Nephron progenitor cell (in vitro differentiated cells): ENCODE measurements at regions not wholly inside any gene's neighbourhood (a gene's known extent, or its start where the extent isn't known, plus 50 kb on each side); places are given as distances from the start of the nearest gene placed in this dataset.
"Not testable (repeated sequence)": the region's sequence is repeated elsewhere in the genome, so short reads cannot be mapped to it uniquely, and the experiment has no call there.

ENCODE experiments used
- DNase-seq: peaks from one replicate; pipeline ENCODE4 v3.0.0; 2021
- H3K27ac Mint-ChIP-seq: 2 replicates; pipeline ENCODE4 v1.8.0; 2021; ENCODE audit warnings: mild to moderate bottlenecking, moderate library complexity, mixed read lengths
- H3K27me3 Mint-ChIP-seq: 2 replicates; pipeline ENCODE4 v1.8.0; 2021; ENCODE audit warnings: mild to moderate bottlenecking, low read depth, mixed read lengths; ENCODE audit not compliant: poor library complexity
- H3K36me3 Mint-ChIP-seq: 2 replicates; pipeline ENCODE4 v1.8.0; 2021; ENCODE audit warnings: low read depth, mixed read lengths
- H3K4me1 Mint-ChIP-seq: 2 replicates; pipeline ENCODE4 v1.8.0; 2021; ENCODE audit warnings: mixed read lengths
- H3K4me3 Mint-ChIP-seq: 2 replicates; pipeline ENCODE4 v1.8.0; 2021; ENCODE audit warnings: mild to moderate bottlenecking, moderate library complexity, mixed read lengths
- H3K9me3 Mint-ChIP-seq: 2 replicates; pipeline ENCODE4 v1.8.0; 2021; ENCODE audit warnings: mild to moderate bottlenecking, moderate library complexity, mixed read lengths
- CTCF ChIP-seq: fragments of 200-600 bp; sonication (generic); IDR thresholded peaks from 2 replicates; pipeline ENCODE4 v1.5.0; 2021; ENCODE audit warnings: antibody characterized with exemption

GRCh38 chrX:40988100-40988499, 97.1 kb upstream of the USP9X start:
- no peak overlapping the region for H3K4me3 Mint-ChIP-seq
- no peaks in the 10 kb centered on the region for H3K36me3 Mint-ChIP-seq
- H3K9me3 Mint-ChIP-seq: peaks cover 35% of the 10 kb centered on the region
- TF ChIP-seq CTCF: no peak
- no peaks in the 10 kb centered on the region for H3K4me1 Mint-ChIP-seq
- H3K27me3 Mint-ChIP-seq: peaks cover 3% of the 10 kb centered on the region
- DNase-seq: no peak
- no peak overlapping the region for H3K27ac Mint-ChIP-seq

GRCh38 chrX:40993395-40993794, 91.8 kb upstream of the USP9X start:
- Mint-ChIP-seq H3K4me1 (peaks cover 10% of the 10 kb centered on the region), H3K9me3 (peaks cover 64% of the 10 kb centered on the region)
- not testable (repeated sequence) for H3K27ac Mint-ChIP-seq, H3K36me3 Mint-ChIP-seq, H3K27me3 Mint-ChIP-seq, DNase-seq, H3K4me3 Mint-ChIP-seq

GRCh38 chrX:40996886-40997530, 88.2 kb upstream of the USP9X start:
- peak overlapping the region; percentile 70 for H3K4me3 Mint-ChIP-seq
- no peak for DNase-seq
- peaks cover 17% of the 10 kb centered on the region for H3K4me1 Mint-ChIP-seq
- peak overlapping the region; percentile 45 for H3K27ac Mint-ChIP-seq
- no peaks in the 10 kb centered on the region for H3K36me3 Mint-ChIP-seq
- peaks cover 60% of the 10 kb centered on the region for H3K9me3 Mint-ChIP-seq
- no peak for TF ChIP-seq CTCF
- no peaks in the 10 kb centered on the region for H3K27me3 Mint-ChIP-seq

- DNase-seq: no peak
- peaks cover 54% of the 10 kb centered on the region for H3K9me3 Mint-ChIP-seq
- H3K27ac Mint-ChIP-seq: no peak overlapping the region
- no peak for TF ChIP-seq CTCF
- peaks cover 2% of the 10 kb centered on the region for H3K27me3 Mint-ChIP-seq
- H3K36me3 Mint-ChIP-seq: no peaks in the 10 kb centered on the region
- H3K4me1 Mint-ChIP-seq: peaks cover 24% of the 10 kb centered on the region
- H3K4me3 Mint-ChIP-seq: no peak overlapping the region
Measured at GRCh38 chrX:40998123-40998522, 87.1 kb upstream of the USP9X start.

GRCh38 chrX:41001327-41001726, 83.9 kb upstream of the USP9X start:
- peaks cover 40% of the 10 kb centered on the region for H3K9me3 Mint-ChIP-seq
- TF ChIP-seq CTCF: no peak
- H3K27ac Mint-ChIP-seq: no peak overlapping the region
- H3K36me3 Mint-ChIP-seq: no peaks in the 10 kb centered on the region
- H3K4me1 Mint-ChIP-seq: peaks cover 32% of the 10 kb centered on the region
- peaks cover 3% of the 10 kb centered on the region for H3K27me3 Mint-ChIP-seq
- no peak for DNase-seq
- no peak overlapping the region for H3K4me3 Mint-ChIP-seq

GRCh38 chrX:41002026-41002425, 83.2 kb upstream of the USP9X start:
- DNase-seq: no peak
- Mint-ChIP-seq H3K36me3 (no peaks in the 10 kb centered on the region), H3K9me3 (peaks cover 38% of the 10 kb centered on the region), H3K27ac (peak overlapping the region; percentile 21), H3K4me3 (no peak overlapping the region), H3K27me3 (peaks cover 3% of the 10 kb centered on the region), H3K4me1 (peaks cover 31% of the 10 kb centered on the region)
- no peak for TF ChIP-seq CTCF
